Hepatocyte (in vitro differentiated cells): ENCODE measurements at regions not wholly inside any gene's neighbourhood (a gene's known extent, or its start where the extent isn't known, plus 50 kb on each side); places are given as distances from the start of the nearest gene placed in this dataset.

Experiments
- CTCF ChIP-seq: fragments of 200-600 bp; sonication (generic); IDR thresholded peaks from 2 replicates; pipeline ENCODE4 v1.5.1; 2016; ENCODE audit warnings: antibody characterized with exemption, mild to moderate bottlenecking; ENCODE audit not compliant: poor library complexity
- EZH2 ChIP-seq: fragments of 200-600 bp; sonication (generic); IDR thresholded peaks from 2 replicates; pipeline ENCODE4 v1.6.1; 2016; ENCODE audit warnings: antibody characterized with exemption, mild to moderate bottlenecking, borderline replicate concordance
- EZH2phosphoT487 ChIP-seq: fragments of 200-600 bp; sonication (generic); IDR thresholded peaks from one replicate; pipeline ENCODE4 v1.6.1; 2018; ENCODE audit warnings: antibody characterized with exemption, mild to moderate bottlenecking, low read depth, moderate library complexity; ENCODE audit not compliant: unreplicated experiment, severe bottlenecking

DNA sequence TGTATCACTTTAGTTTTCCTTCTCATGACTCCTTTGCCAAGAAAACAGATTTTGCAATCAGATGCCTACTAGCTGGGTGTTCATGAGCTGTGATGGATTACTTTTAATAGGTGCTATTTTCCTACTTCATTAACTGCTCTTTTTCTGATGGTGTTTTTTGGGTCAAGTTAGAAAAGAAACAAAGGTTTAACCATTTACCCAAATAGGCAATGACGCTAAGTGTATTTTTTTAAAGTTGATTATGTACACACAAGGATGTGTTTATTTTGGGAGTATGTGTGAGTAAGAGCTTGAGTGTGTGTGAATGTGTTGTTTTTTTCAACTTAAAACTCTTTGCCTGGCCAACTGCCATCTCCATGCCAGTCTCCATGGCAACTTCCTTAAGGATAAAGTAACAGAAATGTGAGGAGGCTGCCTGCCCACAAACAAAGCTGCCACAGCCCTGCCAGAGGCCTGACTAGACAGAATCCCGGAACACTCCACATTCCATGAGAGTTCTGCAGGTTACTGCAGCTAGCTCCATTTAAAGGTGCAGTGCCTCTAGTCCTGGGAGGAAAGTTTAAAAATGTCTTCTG, 215.6 kb upstream of the RBMS3 start:
- TF ChIP-seq EZH2phosphoT487 (no peak), CTCF (no peak), EZH2 (no peak)
